ENCODE measurements at regions not wholly inside any gene's neighbourhood (a gene's known extent, or its start where the extent isn't known, plus 50 kb on each side); places are given as distances from the start of the nearest gene placed in this dataset.

GRCh38 chr4:130197946-130198345 is 1102.0 kb downstream of the C4orf33 start:
- no peaks in the 10 kb centered on the region for H3K9me3 ChIP-seq
- no peak for DNase-seq (ENCODE audit: extremely low spot score in 2 of 2)
- TF ChIP-seq, protein P1, sequence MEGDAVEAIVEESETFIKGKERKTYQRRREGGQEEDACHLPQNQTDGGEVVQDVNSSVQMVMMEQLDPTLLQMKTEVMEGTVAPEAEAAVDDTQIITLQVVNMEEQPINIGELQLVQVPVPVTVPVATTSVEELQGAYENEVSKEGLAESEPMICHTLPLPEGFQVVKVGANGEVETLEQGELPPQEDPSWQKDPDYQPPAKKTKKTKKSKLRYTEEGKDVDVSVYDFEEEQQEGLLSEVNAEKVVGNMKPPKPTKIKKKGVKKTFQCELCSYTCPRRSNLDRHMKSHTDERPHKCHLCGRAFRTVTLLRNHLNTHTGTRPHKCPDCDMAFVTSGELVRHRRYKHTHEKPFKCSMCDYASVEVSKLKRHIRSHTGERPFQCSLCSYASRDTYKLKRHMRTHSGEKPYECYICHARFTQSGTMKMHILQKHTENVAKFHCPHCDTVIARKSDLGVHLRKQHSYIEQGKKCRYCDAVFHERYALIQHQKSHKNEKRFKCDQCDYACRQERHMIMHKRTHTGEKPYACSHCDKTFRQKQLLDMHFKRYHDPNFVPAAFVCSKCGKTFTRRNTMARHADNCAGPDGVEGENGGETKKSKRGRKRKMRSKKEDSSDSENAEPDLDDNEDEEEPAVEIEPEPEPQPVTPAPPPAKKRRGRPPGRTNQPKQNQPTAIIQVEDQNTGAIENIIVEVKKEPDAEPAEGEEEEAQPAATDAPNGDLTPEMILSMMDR (IDR thresholded peaks at IDR 0.05) = no peak
- TF ChIP-seq POLR2AphosphoS5 (IDR thresholded peaks at IDR 0.05; ENCODE audit: insufficient read depth in 1 of 2, low read depth in 1 of 2) (no peak), POLR2A (IDR thresholded peaks at IDR 0.05) (no peak)
- no peaks in the 10 kb centered on the region for H3K27me3 ChIP-seq
- no peaks in the 10 kb centered on the region for H3K4me1 ChIP-seq
- no peak overlapping the region for H3K4me3 ChIP-seq
- intact Hi-C loops (cut with DNase I) = no loop called here
- H3K36me3 ChIP-seq = no peaks in the 10 kb centered on the region
- no peak overlapping the region for H3K27ac ChIP-seq

DNA sequence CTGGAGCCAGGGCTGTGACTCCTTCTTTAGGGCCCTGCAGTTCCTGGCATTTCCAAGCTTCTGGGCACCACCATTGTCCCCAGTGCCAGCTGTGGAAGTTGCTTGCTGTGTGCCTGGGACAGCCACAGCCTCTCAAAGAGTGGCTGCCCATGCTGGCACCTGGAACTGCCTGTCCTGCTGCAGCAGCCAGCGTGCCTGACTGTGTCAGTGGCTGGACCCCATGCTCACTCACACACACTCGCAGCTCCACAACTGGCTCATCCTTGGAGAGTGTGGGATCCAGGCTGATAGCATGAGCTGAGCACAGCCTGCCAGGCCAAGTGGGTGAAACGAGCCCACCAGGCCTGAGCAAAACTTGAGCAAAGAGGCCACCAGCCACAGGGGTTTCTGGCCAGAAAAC is 1107.6 kb downstream of the C4orf33 start:
- intact Hi-C loops (cut with DNase I) = no loop called here
- no peaks in the 10 kb centered on the region for H3K4me1 ChIP-seq
- no peak overlapping the region for H3K27ac ChIP-seq
- H3K27me3 ChIP-seq = no peaks in the 10 kb centered on the region
- TF ChIP-seq POLR2A (IDR thresholded peaks at IDR 0.05) = no peak
- TF ChIP-seq, protein P1 (IDR thresholded peaks at IDR 0.05) = no peak
- H3K4me3 ChIP-seq = no peak overlapping the region
- no peaks in the 10 kb centered on the region for H3K9me3 ChIP-seq
- DNase-seq (ENCODE audit: extremely low spot score in 2 of 2) = no peak
- no peaks in the 10 kb centered on the region for H3K36me3 ChIP-seq

DNA sequence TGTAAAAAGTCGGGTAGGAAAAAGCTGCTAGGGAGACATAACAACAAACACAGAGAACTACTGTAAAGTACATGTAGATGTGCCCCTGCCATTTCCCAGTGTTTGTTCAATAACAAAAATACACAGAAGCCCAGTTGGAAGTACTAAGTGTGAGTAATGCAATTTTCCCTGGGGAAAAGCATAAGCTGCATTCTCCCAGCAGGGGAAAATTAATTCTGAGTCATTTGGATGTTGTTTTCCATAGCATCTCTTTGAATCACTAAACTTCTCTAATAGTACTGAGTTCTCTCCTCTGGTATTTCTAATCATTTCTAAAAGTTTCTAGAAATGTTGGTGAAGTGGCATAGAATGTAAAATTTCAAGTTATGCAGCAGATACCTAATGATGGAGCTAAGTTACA is 1114.9 kb downstream of the C4orf33 start:
- Histone ChIP-seq H3K9me3 (no peaks in the 10 kb centered on the region), H3K4me3 (no peak overlapping the region), H3K4me1 (no peaks in the 10 kb centered on the region), H3K36me3 (no peaks in the 10 kb centered on the region), H3K27me3 (no peaks in the 10 kb centered on the region), H3K27ac (no peak overlapping the region)
- TF ChIP-seq POLR2A (IDR thresholded peaks at IDR 0.05) = no peak
- no peak for TF ChIP-seq POLR2AphosphoS5 (IDR thresholded peaks at IDR 0.05; ENCODE audit: insufficient read depth in 1 of 2, low read depth in 1 of 2)
- TF ChIP-seq, protein P1 (IDR thresholded peaks at IDR 0.05) = no peak
- DNase-seq (ENCODE audit: extremely low spot score in 2 of 2) = no peak
- intact Hi-C loops (cut with DNase I) = no loop called here

DNA sequence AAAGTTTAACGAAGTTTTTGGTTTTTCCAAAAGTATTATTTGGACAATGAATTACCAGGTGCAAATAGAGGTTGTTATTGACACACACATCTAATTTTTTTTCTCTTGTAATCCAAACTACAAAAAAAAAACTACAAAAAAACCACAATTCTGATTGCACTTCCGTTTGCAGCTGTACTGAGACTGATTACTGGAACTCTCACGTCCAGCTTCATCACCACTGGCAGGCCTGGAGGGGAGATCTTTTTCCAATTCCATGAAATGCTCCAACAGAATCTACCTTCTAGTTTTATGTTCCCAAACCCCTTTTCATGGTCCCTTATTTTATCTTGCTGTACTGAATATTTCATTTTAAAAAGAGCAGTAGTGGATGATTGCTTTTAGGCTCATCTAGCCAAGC is 1118.3 kb downstream of the C4orf33 start:
- no peaks in the 10 kb centered on the region for H3K27me3 ChIP-seq
- no peak overlapping the region for H3K27ac ChIP-seq
- no peak for TF ChIP-seq POLR2AphosphoS5 (IDR thresholded peaks at IDR 0.05; ENCODE audit: insufficient read depth in 1 of 2, low read depth in 1 of 2)
- H3K9me3 ChIP-seq = no peaks in the 10 kb centered on the region
- H3K4me3 ChIP-seq = no peak overlapping the region
- intact Hi-C loops (cut with DNase I) = no loop called here
- no peaks in the 10 kb centered on the region for H3K4me1 ChIP-seq
- no peaks in the 10 kb centered on the region for H3K36me3 ChIP-seq
- no peak for DNase-seq (ENCODE audit: extremely low spot score in 2 of 2)

- no peak overlapping the region for H3K27ac ChIP-seq
Observed at GRCh38 chr4:130233377-130234047, 1137.6 kb downstream of the C4orf33 start.

More at GRCh38 chr4:130233377-130234047, 1137.6 kb downstream of the C4orf33 start:
- TF ChIP-seq POLR2A (IDR thresholded peaks at IDR 0.05) (no peak), POLR2AphosphoS5 (IDR thresholded peaks at IDR 0.05; ENCODE audit: insufficient read depth in 1 of 2, low read depth in 1 of 2) (no peak)
- TF ChIP-seq, protein P1 (IDR thresholded peaks at IDR 0.05) = no peak
- Histone ChIP-seq H3K4me3 (no peak overlapping the region), H3K9me3 (no peaks in the 10 kb centered on the region), H3K27me3 (no peaks in the 10 kb centered on the region), H3K4me1 (no peaks in the 10 kb centered on the region), H3K36me3 (no peaks in the 10 kb centered on the region)
- no peak for DNase-seq (ENCODE audit: extremely low spot score in 2 of 2)
- intact Hi-C loops (cut with DNase I) = no loop called here

All from vagina (tissue), 2 donors.